Dendritic cell treated with granulocyte-macrophage colony-stimulating factor and Interleukin-4, amounts not matched to agents 40 ng/mL and 50 ng/mL, for 4 days (primary cell): ENCODE measurements at regions not wholly inside any gene's neighbourhood (a gene's known extent, or its start where the extent isn't known, plus 50 kb on each side); places are given as distances from the start of the nearest gene placed in this dataset.

Source experiments
- H3K27ac Mint-ChIP-seq: one replicate; pipeline ENCODE4 v1.8.0; 2022; ENCODE audit warnings: mild to moderate bottlenecking, mixed read lengths
- H3K27me3 Mint-ChIP-seq: one replicate; pipeline ENCODE4 v1.8.0; 2022; ENCODE audit warnings: mild to moderate bottlenecking, mixed read lengths
- H3K36me3 Mint-ChIP-seq: one replicate; pipeline ENCODE4 v1.8.0; 2022; ENCODE audit warnings: low read depth, mixed read lengths
- H3K4me1 Mint-ChIP-seq: one replicate; pipeline ENCODE4 v1.8.0; 2022; ENCODE audit warnings: low read depth, mixed read lengths
- H3K4me3 Mint-ChIP-seq: one replicate; pipeline ENCODE4 v1.8.0; 2022; ENCODE audit warnings: mild to moderate bottlenecking, moderate library complexity, mixed read lengths
- H3K9me3 Mint-ChIP-seq: one replicate; pipeline ENCODE4 v1.8.0; 2022; ENCODE audit warnings: mixed read lengths
- intact Hi-C: fragments of 100-400 bp; cut with micrococcal nuclease; formaldehyde crosslinking; loops from one replicate; pipeline ENCODE4 v1.15.0; 2022

- H3K27ac Mint-ChIP-seq = no peak overlapping the region
- H3K36me3 Mint-ChIP-seq = no peaks in the 10 kb centered on the region
- H3K27me3 Mint-ChIP-seq = no peaks in the 10 kb centered on the region
- intact Hi-C loops = no loop called here
- no peaks in the 10 kb centered on the region for H3K4me1 Mint-ChIP-seq
- no peaks in the 10 kb centered on the region for H3K9me3 Mint-ChIP-seq
- no peak overlapping the region for H3K4me3 Mint-ChIP-seq
Measured at GRCh38 chr13:22252281-22252830, 581.5 kb downstream of the FGF9 start.

DNA sequence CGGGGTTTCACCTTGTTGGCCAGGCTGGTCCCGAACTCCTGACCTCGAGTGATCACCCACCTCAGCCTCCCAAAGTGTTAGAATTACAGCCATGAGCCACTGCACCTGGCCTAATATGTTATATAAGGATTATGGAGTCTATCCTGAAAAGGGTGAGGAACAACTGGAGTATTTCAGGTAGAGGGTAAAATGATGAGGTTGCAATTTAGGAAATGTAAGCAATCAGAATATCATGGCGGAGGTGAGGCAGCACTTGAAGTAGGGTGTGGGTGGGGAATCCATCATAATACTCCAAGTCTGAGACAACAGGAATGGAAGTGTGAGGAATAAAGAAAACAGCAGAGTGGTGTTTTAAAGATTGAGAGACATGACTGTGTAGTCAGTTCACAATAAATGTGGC is 582.2 kb downstream of the FGF9 start:
- no peaks in the 10 kb centered on the region for H3K9me3 Mint-ChIP-seq
- H3K36me3 Mint-ChIP-seq = no peaks in the 10 kb centered on the region
- H3K27ac Mint-ChIP-seq = no peak overlapping the region
- no peak overlapping the region for H3K4me3 Mint-ChIP-seq
- H3K27me3 Mint-ChIP-seq = no peaks in the 10 kb centered on the region
- no peaks in the 10 kb centered on the region for H3K4me1 Mint-ChIP-seq
- intact Hi-C loops = no loop called here

DNA sequence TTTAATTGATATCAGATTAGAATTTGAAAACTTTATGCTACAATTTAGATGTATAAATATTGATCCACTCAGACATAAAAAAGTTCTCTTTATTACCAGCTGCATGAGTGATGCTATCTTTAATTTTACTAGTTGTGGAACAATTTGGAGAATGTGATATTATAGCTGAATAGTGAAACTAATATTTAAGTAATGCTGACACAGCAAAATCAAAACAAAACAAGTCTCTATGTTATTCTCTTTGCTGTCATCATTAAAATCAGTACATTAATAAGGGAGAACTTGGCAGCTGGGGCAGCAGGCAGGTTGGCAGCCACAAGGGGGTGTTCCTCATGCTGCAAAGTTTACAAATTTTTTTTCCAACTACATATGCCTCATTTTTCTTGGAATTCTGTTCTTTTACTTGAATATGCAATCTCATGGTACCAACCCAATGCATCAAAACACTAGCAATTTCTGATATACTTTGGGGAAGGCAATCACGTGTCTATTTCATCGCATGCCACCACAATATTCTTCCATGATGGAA is 585.3 kb downstream of the FGF9 start:
- Mint-ChIP-seq H3K4me3 (no peak overlapping the region), H3K9me3 (no peaks in the 10 kb centered on the region)

DNA sequence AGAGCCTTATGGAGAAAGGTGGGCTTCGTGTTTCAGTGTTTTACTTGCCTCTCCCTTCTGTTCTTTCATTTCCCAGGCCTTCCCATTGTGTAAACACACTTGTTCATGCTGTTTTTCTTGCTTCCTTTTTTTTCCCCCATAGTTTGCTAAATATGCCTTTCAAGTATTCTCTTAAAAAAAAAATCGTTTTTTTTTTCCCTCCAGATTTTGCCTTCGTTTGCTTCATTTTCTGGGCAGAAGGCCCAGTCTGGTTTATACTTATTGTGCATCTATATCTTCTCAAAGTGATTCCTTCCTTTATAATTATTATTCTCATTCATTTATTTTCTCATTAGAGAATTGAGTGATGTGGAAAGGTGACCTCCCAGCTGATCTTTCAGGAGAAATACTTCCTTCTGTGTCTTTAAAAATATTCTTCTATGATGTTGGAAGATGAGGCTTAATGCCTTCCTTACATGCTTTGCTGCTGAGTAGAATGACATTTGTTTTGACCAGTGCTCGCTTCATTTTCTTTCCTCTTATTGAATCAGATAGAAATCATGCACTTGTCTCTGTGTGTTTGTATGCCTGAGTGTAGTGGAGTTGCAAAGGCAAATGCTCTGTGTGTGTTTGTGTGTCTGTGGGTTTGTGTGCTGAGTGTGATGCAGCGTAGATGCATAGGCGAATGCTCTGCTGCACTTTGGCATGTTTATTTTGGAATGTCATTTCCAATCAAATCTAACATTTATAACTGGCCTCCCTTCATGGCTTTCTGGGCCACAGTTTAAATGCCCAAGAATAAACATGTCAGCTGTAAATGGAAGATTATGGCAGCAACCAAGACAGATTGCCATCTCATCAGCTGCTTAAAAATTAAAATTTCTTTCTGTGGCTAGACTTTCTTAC is 591.4 kb downstream of the FGF9 start:
- H3K36me3 Mint-ChIP-seq = no peaks in the 10 kb centered on the region

More for the DNA sequence above, 585.3 kb downstream of the FGF9 start:
- Mint-ChIP-seq H3K27me3 (no peaks in the 10 kb centered on the region), H3K4me1 (no peaks in the 10 kb centered on the region), H3K27ac (no peak overlapping the region), H3K36me3 (no peaks in the 10 kb centered on the region)
- intact Hi-C loops = no loop called here

GRCh38 chr13:22263185-22263584 is 592.3 kb downstream of the FGF9 start:
- Mint-ChIP-seq H3K36me3 (no peaks in the 10 kb centered on the region), H3K4me1 (no peaks in the 10 kb centered on the region), H3K9me3 (no peaks in the 10 kb centered on the region), H3K27ac (no peak overlapping the region), H3K27me3 (no peaks in the 10 kb centered on the region), H3K4me3 (no peak overlapping the region)
- intact Hi-C loops = no loop called here

More for the DNA sequence above, 591.4 kb downstream of the FGF9 start:
- Mint-ChIP-seq H3K4me1 (no peaks in the 10 kb centered on the region), H3K9me3 (no peaks in the 10 kb centered on the region), H3K27me3 (no peaks in the 10 kb centered on the region), H3K27ac (no peak overlapping the region), H3K4me3 (no peak overlapping the region)
- intact Hi-C loops = no loop called here

- no peak overlapping the region for H3K4me3 Mint-ChIP-seq
- H3K36me3 Mint-ChIP-seq = no peaks in the 10 kb centered on the region
- no peaks in the 10 kb centered on the region for H3K9me3 Mint-ChIP-seq
- H3K27me3 Mint-ChIP-seq = no peaks in the 10 kb centered on the region
- intact Hi-C loops = no loop called here
- H3K4me1 Mint-ChIP-seq = no peaks in the 10 kb centered on the region
- H3K27ac Mint-ChIP-seq = no peak overlapping the region
Measured at GRCh38 chr13:22265563-22265962, 594.7 kb downstream of the FGF9 start.

DNA sequence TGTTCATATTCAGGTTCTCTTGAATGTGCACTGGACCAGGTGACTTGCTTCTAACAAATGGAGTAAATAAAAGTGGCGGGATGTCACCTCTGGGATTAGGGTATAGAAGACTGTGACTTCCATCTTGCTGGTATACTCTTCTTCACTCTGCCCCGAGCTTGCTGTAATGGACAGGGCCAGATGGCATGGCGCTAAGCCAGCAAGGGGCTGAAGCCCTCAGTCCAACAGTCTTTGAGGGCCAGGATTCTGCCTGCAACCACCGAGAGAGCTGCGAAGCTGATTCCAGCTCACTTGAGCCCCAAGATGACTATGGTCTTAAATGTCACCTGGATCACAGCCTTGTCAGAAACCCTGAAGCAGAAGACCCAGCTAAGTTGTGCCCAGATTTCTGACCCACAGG is 600.0 kb downstream of the FGF9 start:
- Mint-ChIP-seq H3K9me3 (no peaks in the 10 kb centered on the region), H3K27ac (no peak overlapping the region), H3K4me3 (no peak overlapping the region), H3K4me1 (no peaks in the 10 kb centered on the region), H3K27me3 (no peaks in the 10 kb centered on the region), H3K36me3 (no peaks in the 10 kb centered on the region)
- intact Hi-C loops = loop anchor here (10.0 kb wide), 1 partner anchor 524 kb away; no protein-coding TSS in a partner anchor

DNA sequence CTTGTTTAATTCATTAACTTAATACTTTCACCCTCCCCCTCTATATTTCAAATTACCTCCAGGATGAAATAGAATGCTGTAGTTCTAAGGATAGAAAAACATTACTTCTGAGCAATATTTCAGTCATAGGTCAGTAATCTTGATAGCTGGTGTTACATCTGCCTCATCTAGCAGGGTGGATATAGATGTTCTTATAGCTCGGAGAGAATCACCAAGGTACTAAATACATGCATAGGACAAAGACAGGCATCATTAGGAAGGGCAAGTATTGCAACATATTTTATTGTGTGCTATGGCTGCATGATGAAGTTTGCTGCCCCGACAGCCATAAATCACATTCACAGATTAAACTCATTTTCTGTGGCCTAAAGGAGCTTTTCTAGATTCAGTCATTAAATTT is 601.0 kb downstream of the FGF9 start:
- Mint-ChIP-seq H3K9me3 (no peaks in the 10 kb centered on the region), H3K4me3 (no peak overlapping the region), H3K4me1 (no peaks in the 10 kb centered on the region), H3K27me3 (no peaks in the 10 kb centered on the region), H3K27ac (no peak overlapping the region), H3K36me3 (no peaks in the 10 kb centered on the region)
- intact Hi-C loops = loop anchor here (10.0 kb wide), 1 partner anchor 523 kb away; no protein-coding TSS in a partner anchor

DNA sequence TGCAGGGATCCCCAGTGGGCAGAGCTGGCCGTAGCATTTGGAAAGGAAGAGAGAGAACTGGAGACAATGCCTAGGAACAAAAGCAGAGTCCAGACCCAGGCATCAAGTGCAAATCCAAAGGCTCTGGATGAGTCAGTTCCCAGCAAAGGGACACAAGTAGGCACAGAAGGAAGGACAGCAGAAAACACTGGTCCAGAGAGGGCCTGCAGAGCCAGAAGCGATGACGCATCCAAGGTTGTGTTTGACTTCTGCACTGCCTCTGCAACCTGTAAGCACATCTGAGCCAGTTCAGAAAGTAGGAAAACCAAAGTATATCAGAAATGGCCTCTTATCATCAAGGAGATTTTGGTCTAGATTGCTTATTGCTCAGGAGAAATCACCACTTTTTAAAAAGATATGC is 604.5 kb downstream of the FGF9 start:
- no peaks in the 10 kb centered on the region for H3K27me3 Mint-ChIP-seq
- H3K27ac Mint-ChIP-seq = no peak overlapping the region
- H3K4me1 Mint-ChIP-seq = no peaks in the 10 kb centered on the region
- intact Hi-C loops = loop anchor here (5.0 to 10.0 kb wide), 2 partner anchors 428 to 519 kb away; no protein-coding TSS in a partner anchor
- no peak overlapping the region for H3K4me3 Mint-ChIP-seq
- H3K9me3 Mint-ChIP-seq = no peaks in the 10 kb centered on the region
- H3K36me3 Mint-ChIP-seq = no peaks in the 10 kb centered on the region

DNA sequence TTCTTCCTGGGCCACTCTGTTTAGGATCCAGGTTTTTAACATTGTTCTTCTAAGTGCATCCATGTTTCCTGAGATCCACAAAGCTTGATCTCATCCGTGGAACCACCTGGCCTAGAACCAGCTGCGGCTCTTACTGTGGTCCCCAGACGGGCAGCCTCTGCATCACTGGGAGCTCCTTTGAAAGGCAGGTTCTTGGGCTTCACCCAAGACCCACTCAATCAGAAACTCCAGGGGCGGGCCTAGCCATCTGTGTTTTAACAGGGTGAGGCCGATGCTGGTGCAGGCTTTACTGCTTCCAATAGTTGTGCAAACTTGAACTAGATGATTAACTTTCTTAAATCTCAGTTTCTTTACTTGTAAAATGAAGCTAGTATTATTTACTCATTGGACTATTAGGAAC is 605.7 kb downstream of the FGF9 start:
- no peak overlapping the region for H3K4me3 Mint-ChIP-seq
- H3K4me1 Mint-ChIP-seq = no peaks in the 10 kb centered on the region
- H3K36me3 Mint-ChIP-seq = no peaks in the 10 kb centered on the region
- intact Hi-C loops = loop anchor here (1.0 to 10.0 kb wide), 3 partner anchors 429 to 638 kb away; no protein-coding TSS in a partner anchor
- no peaks in the 10 kb centered on the region for H3K27me3 Mint-ChIP-seq
- H3K9me3 Mint-ChIP-seq = no peaks in the 10 kb centered on the region
- no peak overlapping the region for H3K27ac Mint-ChIP-seq

DNA sequence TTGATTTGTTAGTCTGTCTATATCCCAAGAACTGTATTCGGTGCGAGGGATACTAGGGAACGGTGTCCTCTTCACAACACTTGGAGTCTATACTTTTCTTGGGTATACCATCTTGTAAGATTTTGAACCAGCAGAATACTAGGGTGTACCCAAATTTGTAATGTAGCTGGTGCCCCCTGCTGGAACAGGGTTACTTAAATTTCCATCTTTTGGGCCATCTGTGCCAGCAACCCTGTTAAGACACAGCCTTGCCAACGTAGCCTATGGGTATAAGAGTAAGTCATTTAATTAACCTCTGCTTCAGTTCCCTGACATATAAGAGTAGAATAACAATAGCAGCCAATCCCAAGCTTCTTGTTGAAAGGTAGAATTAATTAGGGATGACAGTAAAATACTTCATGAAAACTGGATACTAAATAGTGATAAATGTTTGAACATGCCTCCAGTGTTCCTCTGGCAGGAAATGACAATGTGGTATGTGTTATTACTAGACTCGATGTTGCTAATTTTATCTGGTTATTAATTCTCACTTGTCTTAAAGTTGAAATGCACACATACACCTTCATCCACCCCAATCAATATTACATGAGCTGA is 607.6 kb downstream of the FGF9 start:
- Mint-ChIP-seq H3K36me3 (no peaks in the 10 kb centered on the region), H3K27me3 (no peaks in the 10 kb centered on the region), H3K4me3 (no peak overlapping the region), H3K4me1 (no peaks in the 10 kb centered on the region), H3K27ac (no peak overlapping the region), H3K9me3 (no peaks in the 10 kb centered on the region)
- intact Hi-C loops = loop anchor here (5.0 to 10.0 kb wide), 2 partner anchors 431 to 516 kb away; no protein-coding TSS in a partner anchor

DNA sequence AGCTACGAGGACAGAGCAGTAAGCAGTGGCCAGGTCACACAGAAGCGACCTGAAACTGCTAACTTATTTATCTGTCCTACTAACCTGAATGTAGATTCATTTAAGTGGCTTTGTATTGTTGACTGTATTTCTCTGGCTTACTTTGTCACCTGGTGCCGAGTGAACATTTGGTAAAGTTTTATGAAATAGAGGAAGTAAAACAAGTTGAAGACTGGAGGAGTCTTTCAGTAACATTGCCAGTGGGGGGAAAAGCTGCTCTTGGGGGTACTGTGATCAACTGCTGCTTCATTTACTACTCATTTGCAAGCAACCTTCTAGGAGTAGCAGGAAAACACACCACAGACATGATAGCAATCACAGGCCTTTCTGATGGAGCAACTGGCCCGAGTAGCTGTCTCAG is 615.0 kb downstream of the FGF9 start:
- Mint-ChIP-seq H3K27ac (no peak overlapping the region), H3K36me3 (no peaks in the 10 kb centered on the region), H3K4me3 (no peak overlapping the region), H3K4me1 (no peaks in the 10 kb centered on the region), H3K27me3 (no peaks in the 10 kb centered on the region), H3K9me3 (no peaks in the 10 kb centered on the region)
- intact Hi-C loops = no loop called here

GRCh38 chr13:22286338-22286737 is 615.5 kb downstream of the FGF9 start:
- no peaks in the 10 kb centered on the region for H3K36me3 Mint-ChIP-seq
- no peak overlapping the region for H3K27ac Mint-ChIP-seq
- H3K4me1 Mint-ChIP-seq = no peaks in the 10 kb centered on the region
- intact Hi-C loops = no loop called here
- H3K27me3 Mint-ChIP-seq = no peaks in the 10 kb centered on the region
- H3K9me3 Mint-ChIP-seq = no peaks in the 10 kb centered on the region
- no peak overlapping the region for H3K4me3 Mint-ChIP-seq

DNA sequence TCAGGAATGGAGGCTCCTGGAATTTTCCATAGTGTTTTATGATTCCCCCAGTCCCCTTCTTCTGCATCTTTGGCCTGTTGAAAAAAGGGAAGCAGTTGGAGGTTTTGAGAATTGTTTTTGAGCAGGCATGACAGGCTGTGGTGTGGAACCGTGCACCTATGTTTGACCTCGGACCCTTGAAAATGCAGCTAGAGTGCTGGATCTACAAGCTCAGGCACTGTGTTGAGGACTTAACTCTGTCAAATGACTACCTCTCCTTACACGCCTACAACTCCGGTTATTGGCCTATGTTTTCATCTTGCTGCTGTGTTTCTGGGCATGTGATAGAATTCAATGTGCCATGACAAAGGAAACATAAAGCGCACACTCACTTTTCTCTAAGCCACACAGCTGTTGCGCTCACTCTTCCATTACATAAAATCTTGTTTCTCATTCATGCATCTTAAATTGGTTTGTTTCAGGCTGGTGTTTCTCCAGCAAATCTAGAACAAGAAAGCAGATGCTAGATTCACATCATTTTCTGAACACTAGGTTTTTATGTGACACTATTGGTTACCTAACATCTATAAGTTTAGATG is 616.6 kb downstream of the FGF9 start:
- Mint-ChIP-seq H3K9me3 (no peaks in the 10 kb centered on the region), H3K27ac (no peak overlapping the region), H3K4me3 (no peak overlapping the region), H3K36me3 (no peaks in the 10 kb centered on the region), H3K4me1 (no peaks in the 10 kb centered on the region), H3K27me3 (no peaks in the 10 kb centered on the region)
- intact Hi-C loops = no loop called here
